ENCODE measurements at regions not wholly inside any gene's neighbourhood (a gene's known extent, or its start where the extent isn't known, plus 50 kb on each side); places are given as distances from the start of the nearest gene placed in this dataset.
"Not testable (repeated sequence)": the region's sequence is repeated elsewhere in the genome, so short reads cannot be mapped to it uniquely, and the experiment has no call there.

DNA sequence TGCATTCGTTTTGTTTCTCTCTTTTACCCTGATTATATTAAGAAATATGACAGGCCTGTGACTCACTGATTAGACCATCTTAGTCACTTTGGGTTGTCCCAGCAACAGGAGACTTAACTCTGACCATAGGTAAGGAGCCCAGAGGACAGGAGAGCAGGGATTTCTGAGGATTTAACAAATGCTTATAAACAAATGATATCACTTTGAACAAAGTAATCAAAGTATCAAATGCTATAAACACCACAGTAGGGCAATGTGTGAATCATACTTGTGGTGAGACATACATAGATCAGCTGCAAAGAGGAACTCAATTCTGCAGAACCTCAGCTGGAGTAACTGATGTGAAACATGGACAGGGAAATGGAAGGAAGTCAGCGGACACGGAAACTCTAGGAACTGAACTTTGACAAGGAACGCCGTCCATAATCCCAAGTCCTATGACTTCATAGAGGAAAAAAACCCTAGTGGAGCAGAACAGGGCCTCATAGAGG, 190.6 kb upstream of the MSX2 start:
- Histone ChIP-seq H3K36me3 (no peaks in the 10 kb centered on the region), H3K4me3 (ENCODE audit: low read depth, low read length) (no peak overlapping the region), H3K27me3 (ENCODE audit: insufficient read depth, low read depth, severe bottlenecking) (peaks cover 53% of the 10 kb centered on the region), H3K9me3 (ENCODE audit: severe bottlenecking) (no peaks in the 10 kb centered on the region), H3K27ac (no peak overlapping the region)
- DNase-seq, result no peak
- TF ChIP-seq, protein P1, sequence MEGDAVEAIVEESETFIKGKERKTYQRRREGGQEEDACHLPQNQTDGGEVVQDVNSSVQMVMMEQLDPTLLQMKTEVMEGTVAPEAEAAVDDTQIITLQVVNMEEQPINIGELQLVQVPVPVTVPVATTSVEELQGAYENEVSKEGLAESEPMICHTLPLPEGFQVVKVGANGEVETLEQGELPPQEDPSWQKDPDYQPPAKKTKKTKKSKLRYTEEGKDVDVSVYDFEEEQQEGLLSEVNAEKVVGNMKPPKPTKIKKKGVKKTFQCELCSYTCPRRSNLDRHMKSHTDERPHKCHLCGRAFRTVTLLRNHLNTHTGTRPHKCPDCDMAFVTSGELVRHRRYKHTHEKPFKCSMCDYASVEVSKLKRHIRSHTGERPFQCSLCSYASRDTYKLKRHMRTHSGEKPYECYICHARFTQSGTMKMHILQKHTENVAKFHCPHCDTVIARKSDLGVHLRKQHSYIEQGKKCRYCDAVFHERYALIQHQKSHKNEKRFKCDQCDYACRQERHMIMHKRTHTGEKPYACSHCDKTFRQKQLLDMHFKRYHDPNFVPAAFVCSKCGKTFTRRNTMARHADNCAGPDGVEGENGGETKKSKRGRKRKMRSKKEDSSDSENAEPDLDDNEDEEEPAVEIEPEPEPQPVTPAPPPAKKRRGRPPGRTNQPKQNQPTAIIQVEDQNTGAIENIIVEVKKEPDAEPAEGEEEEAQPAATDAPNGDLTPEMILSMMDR (IDR thresholded peaks at IDR 0.05; ENCODE audit: low read depth, low read length), result no peak

DNA sequence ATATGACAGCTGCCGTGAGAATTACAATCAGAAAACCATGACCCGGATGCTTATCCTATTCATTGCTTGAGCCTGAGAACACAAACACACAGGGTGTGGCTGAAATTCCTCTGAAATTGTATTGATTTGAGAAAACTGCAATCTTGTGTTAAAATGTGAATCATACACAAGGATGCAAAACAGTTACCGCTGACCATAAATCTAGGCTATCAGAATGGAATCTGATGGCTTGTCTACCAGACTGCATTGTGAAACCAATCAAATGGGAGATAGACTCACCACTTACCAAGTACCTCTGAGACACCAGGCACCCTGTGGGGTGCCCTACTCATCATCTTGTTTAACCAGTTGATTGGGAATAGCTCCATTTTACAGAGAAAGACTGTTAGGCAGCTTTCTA, 188.7 kb upstream of the MSX2 start:
- Histone ChIP-seq H3K27ac (no peak overlapping the region), H3K4me3 (ENCODE audit: low read depth, low read length) (no peak overlapping the region), H3K27me3 (ENCODE audit: insufficient read depth, low read depth, severe bottlenecking) (peaks cover 50% of the 10 kb centered on the region), H3K36me3 (no peaks in the 10 kb centered on the region), H3K9me3 (ENCODE audit: severe bottlenecking) (no peaks in the 10 kb centered on the region)
- no peak for DNase-seq
- TF ChIP-seq, protein P1 (IDR thresholded peaks at IDR 0.05; ENCODE audit: low read depth, low read length), result no peak

DNA sequence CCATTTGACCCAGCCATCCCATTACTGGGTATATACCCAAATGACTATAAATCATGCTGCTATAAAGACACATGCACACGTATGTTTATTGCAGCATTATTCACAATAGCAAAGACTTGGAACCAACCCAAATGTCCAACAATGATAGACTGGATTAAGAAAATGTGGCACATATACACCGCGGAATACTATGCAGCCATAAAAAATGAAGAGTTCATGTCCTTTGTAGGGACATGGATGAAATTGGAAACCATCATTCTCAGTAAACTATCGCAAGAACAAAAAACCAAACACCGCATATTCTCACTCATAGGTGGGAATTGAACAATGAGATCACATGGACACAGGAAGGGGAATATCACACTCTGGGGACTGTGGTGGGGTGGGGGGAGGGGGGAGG, 184.6 kb upstream of the MSX2 start:
- H3K36me3 ChIP-seq; H3K9me3 ChIP-seq (ENCODE audit: severe bottlenecking); H3K27ac ChIP-seq; DNase-seq; H3K4me3 ChIP-seq (ENCODE audit: low read depth, low read length): not testable (repeated sequence)
- H3K27me3 ChIP-seq (ENCODE audit: insufficient read depth, low read depth, severe bottlenecking), result peaks cover 42% of the 10 kb centered on the region

DNA sequence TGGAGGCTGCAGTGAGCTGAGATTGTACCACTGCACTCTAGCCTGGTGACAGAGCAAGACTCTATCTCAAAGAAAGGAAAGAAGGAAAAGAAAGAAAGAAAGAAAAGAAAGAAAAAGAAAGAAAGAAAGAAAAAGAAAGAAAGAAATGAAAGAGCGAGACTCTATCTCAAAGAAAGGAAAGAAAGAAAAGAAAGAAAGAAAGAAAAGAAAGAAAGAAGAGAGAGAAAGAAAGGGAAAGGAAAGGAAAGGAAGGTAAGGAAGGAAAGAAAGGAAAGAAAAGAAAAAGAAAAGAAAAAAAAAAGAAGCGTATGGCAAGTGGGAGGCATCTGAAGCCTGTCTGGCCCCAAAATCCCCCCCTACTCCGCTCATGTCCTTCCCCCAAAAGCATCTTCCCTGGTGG, 182.3 kb upstream of the MSX2 start:
- no peak for DNase-seq
- no peaks in the 10 kb centered on the region for H3K9me3 ChIP-seq (ENCODE audit: severe bottlenecking)
- H3K27me3 ChIP-seq (ENCODE audit: insufficient read depth, low read depth, severe bottlenecking), result peaks cover 48% of the 10 kb centered on the region
- no peaks in the 10 kb centered on the region for H3K36me3 ChIP-seq
- no peak overlapping the region for H3K4me3 ChIP-seq (ENCODE audit: low read depth, low read length)
- no peak overlapping the region for H3K27ac ChIP-seq
- TF ChIP-seq, protein P1 (IDR thresholded peaks at IDR 0.05; ENCODE audit: low read depth, low read length), result no peak

DNA sequence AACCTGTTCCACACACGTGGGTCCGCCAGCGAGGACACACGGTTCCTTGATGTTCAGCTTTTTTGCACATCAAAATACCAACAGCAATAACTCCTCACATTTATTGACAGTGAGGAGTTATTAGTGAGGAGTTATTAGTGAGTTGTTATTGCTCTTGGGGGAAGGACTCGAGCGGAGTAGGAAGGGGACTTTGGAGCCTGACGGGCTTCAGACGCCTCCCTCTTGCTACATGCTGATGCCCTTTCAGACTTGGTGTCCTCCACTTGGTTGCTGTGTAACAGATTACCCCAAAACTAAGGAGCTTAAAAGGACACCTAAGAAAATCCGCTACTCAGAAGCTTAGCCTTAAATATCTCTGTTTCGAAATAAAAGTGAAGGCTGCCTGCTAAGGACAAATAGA, 181.9 kb upstream of the MSX2 start:
- H3K27ac ChIP-seq, result no peak overlapping the region
- H3K9me3 ChIP-seq (ENCODE audit: severe bottlenecking), result no peaks in the 10 kb centered on the region
- H3K27me3 ChIP-seq (ENCODE audit: insufficient read depth, low read depth, severe bottlenecking), result peaks cover 48% of the 10 kb centered on the region
- H3K36me3 ChIP-seq, result no peaks in the 10 kb centered on the region
- DNase-seq, result no peak
- TF ChIP-seq, protein P1 (IDR thresholded peaks at IDR 0.05; ENCODE audit: low read depth, low read length), result no peak
- no peak overlapping the region for H3K4me3 ChIP-seq (ENCODE audit: low read depth, low read length)

DNA sequence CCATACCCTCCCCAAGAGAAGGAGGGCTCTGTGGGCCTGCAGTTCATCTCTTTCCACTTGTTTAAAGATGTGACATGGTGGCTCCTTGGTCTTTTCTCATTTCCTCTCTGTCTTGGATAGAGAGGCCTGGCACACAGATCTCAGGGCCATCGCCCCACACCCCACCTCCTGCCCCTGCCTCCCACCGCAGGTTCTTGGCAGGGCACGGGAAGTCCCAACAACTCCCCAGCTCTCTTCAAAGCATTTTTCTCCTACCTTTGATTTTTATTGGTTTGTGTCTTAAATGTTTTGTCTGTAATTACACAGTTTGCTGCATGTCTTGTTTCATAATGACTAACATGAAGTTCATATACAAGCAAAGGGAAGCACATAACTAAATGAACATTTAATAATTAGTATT, 178.5 kb upstream of the MSX2 start:
- DNase-seq, result no peak
- TF ChIP-seq, protein P1 (IDR thresholded peaks at IDR 0.05; ENCODE audit: low read depth, low read length), result no peak
- Histone ChIP-seq H3K9me3 (ENCODE audit: severe bottlenecking) (no peaks in the 10 kb centered on the region), H3K27me3 (ENCODE audit: insufficient read depth, low read depth, severe bottlenecking) (peaks cover 76% of the 10 kb centered on the region), H3K27ac (no peak overlapping the region), H3K36me3 (no peaks in the 10 kb centered on the region), H3K4me3 (ENCODE audit: low read depth, low read length) (no peak overlapping the region)
